SK-N-SH (cell line): ENCODE measurements at regions not wholly inside any gene's neighbourhood (a gene's known extent, or its start where the extent isn't known, plus 50 kb on each side); places are given as distances from the start of the nearest gene placed in this dataset.
"Not testable (repeated sequence)": the region's sequence is repeated elsewhere in the genome, so short reads cannot be mapped to it uniquely, and the experiment has no call there.

Source experiments
- CHD2 ChIP-seq: fragments of 150-350 bp; IDR thresholded peaks from 2 replicates; pipeline ENCODE4 v1.6.1; 2018; ENCODE audit warnings: low read length; ENCODE audit not compliant: partially characterized antibody
- CTCF ChIP-seq: fragments of 200-600 bp; sonication (generic); IDR thresholded peaks from 2 replicates; pipeline ENCODE4 v1.6.1; 2017; ENCODE audit warnings: antibody characterized with exemption, mild to moderate bottlenecking, moderate library complexity
- ELF1 ChIP-seq: IDR thresholded peaks from 2 replicates; pipeline ENCODE4 v1.4.0; 2012
- FOXM1 ChIP-seq: IDR thresholded peaks from 2 replicates; pipeline ENCODE4 v1.4.0; 2012; ENCODE audit warnings: low read depth, mild to moderate bottlenecking
- GABPA ChIP-seq: IDR thresholded peaks from 2 replicates; pipeline ENCODE4 v1.4.0; 2012; ENCODE audit warnings: low read depth, mild to moderate bottlenecking
- GATA2 ChIP-seq: sonication (generic); formaldehyde crosslinking; IDR thresholded peaks from 2 replicates; pipeline ENCODE4 v1.5.0; 2020; ENCODE audit warnings: mild to moderate bottlenecking, missing genetic modification reagents
- MXI1 ChIP-seq: IDR thresholded peaks from 2 replicates; pipeline ENCODE4 v1.6.1; 2012; ENCODE audit warnings: mild to moderate bottlenecking, low read depth, low read length, improper control_type of control experiment
- POLR2AphosphoS5 ChIP-seq: IDR thresholded peaks from 2 replicates; pipeline ENCODE4 v1.6.1; 2012; ENCODE audit warnings: low read depth, low read length
- SIN3A ChIP-seq: IDR thresholded peaks from 2 replicates; pipeline ENCODE4 v1.6.1; 2012; ENCODE audit warnings: low read depth, mild to moderate bottlenecking, low read length, moderate library complexity, borderline replicate concordance
- TAF1 ChIP-seq: IDR thresholded peaks from 2 replicates; pipeline ENCODE4 v1.6.1; 2012; ENCODE audit warnings: low read depth, mild to moderate bottlenecking, low read length, moderate library complexity, borderline replicate concordance
- TF ChIP-seq, protein P1 (sequence below): IDR thresholded peaks from 2 replicates; pipeline ENCODE4 v1.6.1; 2012; ENCODE audit warnings: mild to moderate bottlenecking, low read depth, low read length, moderate library complexity
- TF ChIP-seq, protein P2 (sequence below): IDR thresholded peaks from 2 replicates; pipeline ENCODE4 v1.4.0; 2012; ENCODE audit warnings: low read depth, borderline replicate concordance

GRCh38 chr16:88154886-88155285 lies 203.7 kb downstream of the BANP start:
- not testable (repeated sequence) for TF ChIP-seq CHD2; ELF1; CTCF; POLR2AphosphoS5; GATA2 (CRISPR knock-in tag); SIN3A; MXI1; TAF1; GABPA; FOXM1
- TF ChIP-seq, protein P1, sequence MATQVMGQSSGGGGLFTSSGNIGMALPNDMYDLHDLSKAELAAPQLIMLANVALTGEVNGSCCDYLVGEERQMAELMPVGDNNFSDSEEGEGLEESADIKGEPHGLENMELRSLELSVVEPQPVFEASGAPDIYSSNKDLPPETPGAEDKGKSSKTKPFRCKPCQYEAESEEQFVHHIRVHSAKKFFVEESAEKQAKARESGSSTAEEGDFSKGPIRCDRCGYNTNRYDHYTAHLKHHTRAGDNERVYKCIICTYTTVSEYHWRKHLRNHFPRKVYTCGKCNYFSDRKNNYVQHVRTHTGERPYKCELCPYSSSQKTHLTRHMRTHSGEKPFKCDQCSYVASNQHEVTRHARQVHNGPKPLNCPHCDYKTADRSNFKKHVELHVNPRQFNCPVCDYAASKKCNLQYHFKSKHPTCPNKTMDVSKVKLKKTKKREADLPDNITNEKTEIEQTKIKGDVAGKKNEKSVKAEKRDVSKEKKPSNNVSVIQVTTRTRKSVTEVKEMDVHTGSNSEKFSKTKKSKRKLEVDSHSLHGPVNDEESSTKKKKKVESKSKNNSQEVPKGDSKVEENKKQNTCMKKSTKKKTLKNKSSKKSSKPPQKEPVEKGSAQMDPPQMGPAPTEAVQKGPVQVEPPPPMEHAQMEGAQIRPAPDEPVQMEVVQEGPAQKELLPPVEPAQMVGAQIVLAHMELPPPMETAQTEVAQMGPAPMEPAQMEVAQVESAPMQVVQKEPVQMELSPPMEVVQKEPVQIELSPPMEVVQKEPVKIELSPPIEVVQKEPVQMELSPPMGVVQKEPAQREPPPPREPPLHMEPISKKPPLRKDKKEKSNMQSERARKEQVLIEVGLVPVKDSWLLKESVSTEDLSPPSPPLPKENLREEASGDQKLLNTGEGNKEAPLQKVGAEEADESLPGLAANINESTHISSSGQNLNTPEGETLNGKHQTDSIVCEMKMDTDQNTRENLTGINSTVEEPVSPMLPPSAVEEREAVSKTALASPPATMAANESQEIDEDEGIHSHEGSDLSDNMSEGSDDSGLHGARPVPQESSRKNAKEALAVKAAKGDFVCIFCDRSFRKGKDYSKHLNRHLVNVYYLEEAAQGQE, result not testable (repeated sequence)
- TF ChIP-seq, protein P2, sequence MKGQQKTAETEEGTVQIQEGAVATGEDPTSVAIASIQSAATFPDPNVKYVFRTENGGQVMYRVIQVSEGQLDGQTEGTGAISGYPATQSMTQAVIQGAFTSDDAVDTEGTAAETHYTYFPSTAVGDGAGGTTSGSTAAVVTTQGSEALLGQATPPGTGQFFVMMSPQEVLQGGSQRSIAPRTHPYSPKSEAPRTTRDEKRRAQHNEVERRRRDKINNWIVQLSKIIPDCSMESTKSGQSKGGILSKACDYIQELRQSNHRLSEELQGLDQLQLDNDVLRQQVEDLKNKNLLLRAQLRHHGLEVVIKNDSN, result not testable (repeated sequence)
